ENCODE measurements at regions not wholly inside any gene's neighbourhood (a gene's known extent, or its start where the extent isn't known, plus 50 kb on each side); places are given as distances from the start of the nearest gene placed in this dataset.

GRCh38 chr4:38241541-38241940 is 281.3 kb downstream of the PTTG2 start:
- POLR2A ChIA-PET (ENCODE audit: unreplicated experiment), result no interaction called here
- ATAC-seq (ENCODE audit: low read depth), result no peak

More at GRCh38 chr4:38241541-38241940, 281.3 kb downstream of the PTTG2 start:
- Histone ChIP-seq H3K9me1 (ENCODE audit: insufficient read depth, low read length) (peaks cover 6% of the 10 kb centered on the region; the same call in 1 of the 2 replicates), H3K4me1 (ENCODE audit: control insufficient read depth, insufficient read depth, low read length) (no peaks in the 10 kb centered on the region), H4K8ac (ENCODE audit: low read depth in 2 of 2, low read length in 2 of 2) (no peak overlapping the region), H2BK20ac (ENCODE audit: low read depth, low read length) (no peak overlapping the region), H3K9me3 (ENCODE audit: control insufficient read depth, insufficient read depth, low read length) (no peaks in the 10 kb centered on the region), H3K79me1 (ENCODE audit: low read depth in 1 of 2, low read length in 2 of 2) (no peaks in the 10 kb centered on the region), H3K23ac (ENCODE audit: low read depth, low read length) (no peak overlapping the region), H2BK15ac (ENCODE audit: low read depth, low read length) (no peak overlapping the region), H3K27ac (ENCODE audit: insufficient read depth, low read length) (no peak overlapping the region), H2AK5ac (ENCODE audit: low read depth, low read length) (no peak overlapping the region), H4K20me1 (ENCODE audit: insufficient read depth, low read length) (no peaks in the 10 kb centered on the region), H3K4me2 (ENCODE audit: low read depth, low read length) (no peak overlapping the region), H2BK5ac (ENCODE audit: low read depth, low read length, poor library complexity, severe bottlenecking) (no peak overlapping the region), H3K36me3 (ENCODE audit: control insufficient read depth, insufficient read depth, low read length) (no peaks in the 10 kb centered on the region), H4K91ac (ENCODE audit: insufficient read depth, low read depth, low read length) (no peak overlapping the region), H2AFZ (replicated peaks; ENCODE audit: low read length, poor library complexity) (no peak overlapping the region), H3K4me3 (ENCODE audit: insufficient read depth, low read depth, low read length) (no peak overlapping the region), H4K5ac (ENCODE audit: low read depth, low read length) (no peak overlapping the region), H3K27me3 (ENCODE audit: control insufficient read depth, insufficient read depth, low read length) (no peaks in the 10 kb centered on the region; the same call in none of the 2 replicates), H3K56ac (ENCODE audit: extremely low read depth, insufficient read depth, low read length) (no peak overlapping the region), H3K14ac (replicated peaks; ENCODE audit: low read depth, low read length) (no peak overlapping the region), H2BK120ac (ENCODE audit: low read depth, low read length) (no peak overlapping the region), H3K9ac (ENCODE audit: low read depth, low read length) (no peak overlapping the region), H2AK9ac (replicated peaks; ENCODE audit: low read depth, low read length, poor library complexity) (no peak overlapping the region), H3K18ac (ENCODE audit: low read depth, low read length) (no peak overlapping the region), H3K4ac (ENCODE audit: low read depth, low read length) (no peak overlapping the region)
- no peak for TF ChIP-seq MAZ (IDR thresholded peaks at IDR 0.05; ENCODE audit: borderline replicate concordance, low read depth, low read length)
- no peak for TF ChIP-seq MXI1 (IDR thresholded peaks at IDR 0.05; ENCODE audit: borderline replicate concordance, low read depth, low read length)
- no peak for TF ChIP-seq SMC3 (IDR thresholded peaks at IDR 0.05; ENCODE audit: low read depth, low read length)
- TF ChIP-seq CEBPB (IDR thresholded peaks at IDR 0.05; ENCODE audit: low read depth, low read length), result no peak
- TF ChIP-seq RCOR1 (IDR thresholded peaks at IDR 0.05; ENCODE audit: insufficient replicate concordance, low read length), result no peak
- no peak for TF ChIP-seq RAD21 (IDR thresholded peaks at IDR 0.05; ENCODE audit: low read length)
- no TSS peak for BruUV-seq (replicated peaks)
- no CpG with 5 or more reads among the region's 2 CpGs for WGBS, 2 experiments (ENCODE audit: extremely low coverage in 2 of 2, insufficient read length in 1 of 2)
- CTCF ChIA-PET, result interaction anchor here (0.6 to 0.8 kb wide), 2 partner anchors 11 to 17 kb away, joined by 3 read pairs; no protein-coding TSS in a partner anchor
- in situ Hi-C loops (cut with MboI; ENCODE audit: low sequenced_read_pairs) (no loop called here), dilution Hi-C loops (cut with HindIII; ENCODE audit: low sequenced_read_pairs, unreplicated experiment) (no loop called here), intact Hi-C loops (cut with micrococcal nuclease) (no loop called here)
- no peak for DNase-seq

Data from IMR-90 (cell line).